HepG2 (cell line): ENCODE measurements at regions not wholly inside any gene's neighbourhood (a gene's known extent, or its start where the extent isn't known, plus 50 kb on each side); places are given as distances from the start of the nearest gene placed in this dataset.
A peak's percentile ranks its signal among the peaks of the same experiment; 100 is the strongest.

ENCODE experiments used
- ATAC-seq: fragments of 200-7000 bp; cut with Tn5 transposase; 3 replicates; pipeline ENCODE4 v1.9.1; 2020; ENCODE audit warnings: mild to moderate bottlenecking, moderate library complexity
- BruUV-seq: library from RNA; stranded (reverse); fragments of 400-500 nt; replicated peaks from 2 replicates; lab custom pipeline; 2021; lab: Mats Ljungman, UMichigan
- CTCF ChIA-PET: fragments of 300-600 bp; formaldehyde crosslinking; extraction: SDS; loops from one replicate; lab custom pipeline; 2021; ENCODE audit warnings: low total read pairs, inconsistent platforms, low intra/inter-chr PET ratio; lab: Yijun Ruan, JAX
- POLR2A ChIA-PET: fragments of 350-600 bp; sonication (Branson Sonifier 250); formaldehyde crosslinking; loops from one replicate; lab custom pipeline; 2020; ENCODE audit warnings: antibody characterized with exemption, inconsistent platforms; lab: Yijun Ruan, JAX
- DNase-seq: peaks from one replicate; pipeline ENCODE4 v3.0.0-alpha.2; 2015; ENCODE audit warnings: low spot score
- FAIRE-seq: peaks from 3 replicates; lab custom pipeline; 2011; peaks lifted over from hg19 to GRCh38; lab: Jason Lieb, UNC
- H2AFZ ChIP-seq: one replicate; pipeline ENCODE4 v1.6.1; 2011; ENCODE audit warnings: low read length, inconsistent platforms
- H3K27ac ChIP-seq: fragments of 300-600 bp; 3 replicates; pipeline ENCODE4 v1.8.0; 2011; ENCODE audit warnings: mixed run types, mild to moderate bottlenecking, mixed read lengths, low read length, inconsistent platforms; ENCODE audit not compliant: insufficient read depth; ENCODE audit errors: extremely low read length
- H3K27me3 ChIP-seq, 2 experiments: fragments of 200-600 bp in 1 of 2; 2 replicates in 1 of 2; 3 replicates in 1 of 2; pipeline versions ENCODE4 v1.6.0 to v1.8.0; 2011; ENCODE audit warnings: low read length in 2 of 2, mild to moderate bottlenecking in 2 of 2, moderate library complexity in 2 of 2, inconsistent platforms in 1 of 2; ENCODE audit not compliant: insufficient read depth in 2 of 2, control insufficient read depth in 1 of 2
- H3K36me3 ChIP-seq, 2 experiments: fragments of 200-600 bp in 1 of 2; replicated peaks in 1 of 2; 2 replicates in 1 of 2; 3 replicates in 1 of 2; pipeline versions ENCODE4 v1.5.1 to v1.8.0; 2011; ENCODE audit warnings: low read length in 2 of 2, inconsistent platforms in 1 of 2; ENCODE audit not compliant: insufficient read depth in 2 of 2, control insufficient read depth in 1 of 2
- H3K4me1 ChIP-seq: 2 replicates; pipeline ENCODE4 v1.5.1; 2012; ENCODE audit warnings: low read length, inconsistent platforms; ENCODE audit not compliant: insufficient read depth
- H3K4me2 ChIP-seq: 2 replicates; pipeline ENCODE4 v1.6.0; 2011; ENCODE audit warnings: low read depth, low read length, inconsistent platforms
- H3K4me3 ChIP-seq, 3 experiments: fragments of 200-600 bp in 1 of 3; sonication (generic), shearing (Covaris generic) in 1 of 3; replicated peaks in 1 of 3; 2 replicates each; pipeline ENCODE4 v1.5.1; 2011 to 2016; ENCODE audit warnings: low read length in 3 of 3, inconsistent platforms in 2 of 3, low read depth in 2 of 3, mild to moderate bottlenecking in 2 of 3, control low read depth in 1 of 3, mixed read lengths in 1 of 3; ENCODE audit not compliant: insufficient read depth in 1 of 3
- H3K79me2 ChIP-seq: one replicate; pipeline ENCODE4 v1.6.1; 2011; ENCODE audit warnings: low read length, inconsistent platforms; ENCODE audit not compliant: insufficient read depth
- H3K9ac ChIP-seq: 2 replicates; pipeline ENCODE4 v1.6.0; 2011; ENCODE audit warnings: mild to moderate bottlenecking, low read depth, low read length, inconsistent platforms; ENCODE audit not compliant: insufficient read depth
- H3K9me3 ChIP-seq: 2 replicates; pipeline ENCODE4 v1.5.1; 2012; ENCODE audit warnings: mild to moderate bottlenecking, low read length
- H4K20me1 ChIP-seq: 2 replicates; pipeline ENCODE4 v1.6.0; 2011; ENCODE audit warnings: inconsistent platforms, mild to moderate bottlenecking, low read length, moderate library complexity; ENCODE audit not compliant: insufficient read depth
- ZBTB38 ChIP-seq: sonication (generic); formaldehyde crosslinking; IDR thresholded peaks from 2 replicates; pipeline ENCODE4 v1.5.1; 2020; ENCODE audit warnings: mild to moderate bottlenecking, missing genetic modification reagents
- ZNF230 ChIP-seq: sonication (generic); formaldehyde crosslinking; IDR thresholded peaks from 2 replicates; pipeline ENCODE4 v1.4.0; 2020; ENCODE audit warnings: mild to moderate bottlenecking, missing genetic modification reagents
- ZNF44 ChIP-seq: sonication (generic); formaldehyde crosslinking; IDR thresholded peaks from 2 replicates; pipeline ENCODE4 v1.5.1; 2020; ENCODE audit warnings: mild to moderate bottlenecking, missing genetic modification reagents
- ZNF605 ChIP-seq: sonication (generic); formaldehyde crosslinking; IDR thresholded peaks from 2 replicates; pipeline ENCODE4 v1.8.0; 2022; ENCODE audit warnings: mild to moderate bottlenecking, missing genetic modification reagents
- WGBS: methylation state at CpG from one replicate; pipeline ENCODE4 v1.1.6; 2017; ENCODE audit warnings: low lambda C conversion rate; 5-methylcytosine and 5-hydroxymethylcytosine counted together
- in situ Hi-C: cut with HindIII; loops from 2 replicates; pipeline ENCODE4 v1.10.0; 2017; ENCODE audit warnings: low pct_unique_long_range_greater_than_20kb; ENCODE audit not compliant: extremely low pct_ligation_motif_present
- intact Hi-C: fragments of 100-400 bp; cut with micrococcal nuclease; formaldehyde crosslinking; loops from one replicate; pipeline ENCODE4 v1.10.0; 2022; ENCODE audit not compliant: unreplicated experiment
- TF ChIP-seq, protein P1 (sequence below): sonication (generic); formaldehyde crosslinking; IDR thresholded peaks from 2 replicates; pipeline ENCODE4 v1.4.0; 2020; ENCODE audit warnings: missing genetic modification reagents, borderline replicate concordance
- TF ChIP-seq, protein P2 (sequence below): sonication (generic); formaldehyde crosslinking; conservative IDR thresholded peaks from 2 replicates; pipeline ENCODE4 v1.4.0; 2020; ENCODE audit warnings: mild to moderate bottlenecking, missing genetic modification reagents, moderate library complexity

DNA sequence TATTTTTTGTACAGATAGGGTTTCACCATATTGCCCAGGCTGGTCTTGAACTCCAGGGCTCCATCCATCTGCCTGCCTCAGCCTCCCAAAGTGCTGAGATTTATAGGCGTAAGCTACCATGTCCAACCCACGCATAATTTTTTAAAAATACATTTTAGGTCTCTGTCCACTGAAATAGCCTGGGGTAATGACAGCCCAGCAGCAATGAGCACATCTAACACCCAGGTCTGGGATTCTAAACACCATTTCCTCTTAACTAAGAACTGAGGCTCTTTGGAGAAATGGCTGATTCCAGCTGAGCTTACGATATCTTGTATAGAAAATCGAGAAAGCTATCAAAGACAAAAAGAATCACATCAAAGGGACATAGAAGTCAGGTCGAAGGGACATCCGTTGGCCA, 245.3 kb downstream of the PARN start:
- H3K27me3 ChIP-seq = no peaks in the 10 kb centered on the region
- H3K4me3 ChIP-seq = no peak overlapping the region
- no peaks in the 10 kb centered on the region for H3K79me2 ChIP-seq
- FAIRE-seq = no peak
- no TSS peak for BruUV-seq
- no peak for ATAC-seq
- in situ Hi-C loops = no loop called here
- intact Hi-C loops = loop anchor here (2.0 kb wide), 1 partner anchor 20 kb away; no protein-coding TSS in a partner anchor
- ChIA-PET CTCF (no interaction called here), POLR2A (interaction anchor here (0.8 to 1.3 kb wide), 3 partner anchors 15 to 126 kb away, joined by 3 to 4 read pairs (median 3); no protein-coding TSS in a partner anchor)
- peaks cover 34% of the 10 kb centered on the region for H3K4me1 ChIP-seq
- H4K20me1 ChIP-seq = no peaks in the 10 kb centered on the region
- H3K36me3 ChIP-seq = no peaks in the 10 kb centered on the region
- H3K4me2 ChIP-seq = no peak overlapping the region
- 83% methylated on average over 6 of the region's 6 CpGs for WGBS
- H3K9ac ChIP-seq = no peak overlapping the region
- DNase-seq = no peak
- H3K27ac ChIP-seq = peak overlapping the region; percentile 50
- no peaks in the 10 kb centered on the region for H3K9me3 ChIP-seq
- TF ChIP-seq, protein P1, sequence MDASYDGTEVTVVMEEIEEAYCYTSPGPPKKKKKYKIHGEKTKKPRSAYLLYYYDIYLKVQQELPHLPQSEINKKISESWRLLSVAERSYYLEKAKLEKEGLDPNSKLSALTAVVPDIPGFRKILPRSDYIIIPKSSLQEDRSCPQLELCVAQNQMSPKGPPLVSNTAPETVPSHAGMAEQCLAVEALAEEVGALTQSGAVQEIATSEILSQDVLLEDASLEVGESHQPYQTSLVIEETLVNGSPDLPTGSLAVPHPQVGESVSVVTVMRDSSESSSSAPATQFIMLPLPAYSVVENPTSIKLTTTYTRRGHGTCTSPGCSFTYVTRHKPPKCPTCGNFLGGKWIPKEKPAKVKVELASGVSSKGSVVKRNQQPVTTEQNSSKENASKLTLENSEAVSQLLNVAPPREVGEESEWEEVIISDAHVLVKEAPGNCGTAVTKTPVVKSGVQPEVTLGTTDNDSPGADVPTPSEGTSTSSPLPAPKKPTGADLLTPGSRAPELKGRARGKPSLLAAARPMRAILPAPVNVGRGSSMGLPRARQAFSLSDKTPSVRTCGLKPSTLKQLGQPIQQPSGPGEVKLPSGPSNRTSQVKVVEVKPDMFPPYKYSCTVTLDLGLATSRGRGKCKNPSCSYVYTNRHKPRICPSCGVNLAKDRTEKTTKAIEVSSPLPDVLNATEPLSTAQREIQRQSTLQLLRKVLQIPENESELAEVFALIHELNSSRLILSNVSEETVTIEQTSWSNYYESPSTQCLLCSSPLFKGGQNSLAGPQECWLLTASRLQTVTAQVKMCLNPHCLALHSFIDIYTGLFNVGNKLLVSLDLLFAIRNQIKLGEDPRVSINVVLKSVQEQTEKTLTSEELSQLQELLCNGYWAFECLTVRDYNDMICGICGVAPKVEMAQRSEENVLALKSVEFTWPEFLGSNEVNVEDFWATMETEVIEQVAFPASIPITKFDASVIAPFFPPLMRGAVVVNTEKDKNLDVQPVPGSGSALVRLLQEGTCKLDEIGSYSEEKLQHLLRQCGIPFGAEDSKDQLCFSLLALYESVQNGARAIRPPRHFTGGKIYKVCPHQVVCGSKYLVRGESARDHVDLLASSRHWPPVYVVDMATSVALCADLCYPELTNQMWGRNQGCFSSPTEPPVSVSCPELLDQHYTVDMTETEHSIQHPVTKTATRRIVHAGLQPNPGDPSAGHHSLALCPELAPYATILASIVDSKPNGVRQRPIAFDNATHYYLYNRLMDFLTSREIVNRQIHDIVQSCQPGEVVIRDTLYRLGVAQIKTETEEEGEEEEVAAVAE (CRISPR knock-in tag) = no peak
- TF ChIP-seq ZNF44 (0 out of 2 replicates have a peak, but pooled peaks have one; percentile 5), ZNF230 (CRISPR knock-in tag) (0 out of 2 replicates have a peak, but pooled peaks have one; percentile 2), ZBTB38 (CRISPR knock-in tag) (peak; percentile 23; the same call in 1 of the 2 replicates), ZNF605 (CRISPR knock-in tag) (peak; percentile 100)
- TF ChIP-seq, protein P2, sequence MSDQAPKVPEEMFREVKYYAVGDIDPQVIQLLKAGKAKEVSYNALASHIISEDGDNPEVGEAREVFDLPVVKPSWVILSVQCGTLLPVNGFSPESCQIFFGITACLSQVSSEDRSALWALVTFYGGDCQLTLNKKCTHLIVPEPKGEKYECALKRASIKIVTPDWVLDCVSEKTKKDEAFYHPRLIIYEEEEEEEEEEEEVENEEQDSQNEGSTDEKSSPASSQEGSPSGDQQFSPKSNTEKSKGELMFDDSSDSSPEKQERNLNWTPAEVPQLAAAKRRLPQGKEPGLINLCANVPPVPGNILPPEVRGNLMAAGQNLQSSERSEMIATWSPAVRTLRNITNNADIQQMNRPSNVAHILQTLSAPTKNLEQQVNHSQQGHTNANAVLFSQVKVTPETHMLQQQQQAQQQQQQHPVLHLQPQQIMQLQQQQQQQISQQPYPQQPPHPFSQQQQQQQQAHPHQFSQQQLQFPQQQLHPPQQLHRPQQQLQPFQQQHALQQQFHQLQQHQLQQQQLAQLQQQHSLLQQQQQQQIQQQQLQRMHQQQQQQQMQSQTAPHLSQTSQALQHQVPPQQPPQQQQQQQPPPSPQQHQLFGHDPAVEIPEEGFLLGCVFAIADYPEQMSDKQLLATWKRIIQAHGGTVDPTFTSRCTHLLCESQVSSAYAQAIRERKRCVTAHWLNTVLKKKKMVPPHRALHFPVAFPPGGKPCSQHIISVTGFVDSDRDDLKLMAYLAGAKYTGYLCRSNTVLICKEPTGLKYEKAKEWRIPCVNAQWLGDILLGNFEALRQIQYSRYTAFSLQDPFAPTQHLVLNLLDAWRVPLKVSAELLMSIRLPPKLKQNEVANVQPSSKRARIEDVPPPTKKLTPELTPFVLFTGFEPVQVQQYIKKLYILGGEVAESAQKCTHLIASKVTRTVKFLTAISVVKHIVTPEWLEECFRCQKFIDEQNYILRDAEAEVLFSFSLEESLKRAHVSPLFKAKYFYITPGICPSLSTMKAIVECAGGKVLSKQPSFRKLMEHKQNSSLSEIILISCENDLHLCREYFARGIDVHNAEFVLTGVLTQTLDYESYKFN = no peak
- TF ChIP-seq, all 625 proteins: peak for 4
- H2AFZ ChIP-seq = no peak overlapping the region
